Breast epithelium (tissue), 4 donors: ENCODE measurements at regions not wholly inside any gene's neighbourhood (a gene's known extent, or its start where the extent isn't known, plus 50 kb on each side); places are given as distances from the start of the nearest gene placed in this dataset.
"Not testable (repeated sequence)": the region's sequence is repeated elsewhere in the genome, so short reads cannot be mapped to it uniquely, and the experiment has no call there.

ENCODE experiments used
- DNase-seq, 2 donors: peaks; one replicate each; pipeline ENCODE4 v3.0.0-alpha.2; 2019; ENCODE audit warnings: low spot score in 2 of 2
- H3K27ac ChIP-seq, 2 donors: fragments of 200-600 bp; sonication (generic) in 1 of 2; one replicate each; pipeline ENCODE4 v1.5.1; 2016 to 2019; ENCODE audit warnings: mild to moderate bottlenecking in 1 of 2
- H3K27me3 ChIP-seq, 2 donors: fragments of 200-600 bp; sonication (generic) in 1 of 2; one replicate each; pipeline versions ENCODE4 v1.5.1 to v1.6.0; 2017 to 2019; ENCODE audit warnings: control low read depth in 1 of 2, mild to moderate bottlenecking in 1 of 2
- H3K36me3 ChIP-seq: fragments of 200-600 bp; one replicate; pipeline ENCODE4 v1.5.1; 2019
- H3K4me1 ChIP-seq, 2 donors: fragments of 200-600 bp; sonication (generic); one replicate each; pipeline ENCODE4 v1.5.1; 2016 to 2019; ENCODE audit warnings: control low read depth in 1 of 2
- H3K4me3 ChIP-seq, 3 donors: fragments of 200-600 bp; sonication (generic); 1 replicate in 2 of 3; 2 replicates in 1 of 3; pipeline ENCODE4 v1.5.1; 2016 to 2019; ENCODE audit warnings: mild to moderate bottlenecking in 3 of 3, moderate library complexity in 2 of 3
- H3K9me3 ChIP-seq, 2 donors: fragments of 200-600 bp; sonication (generic) in 1 of 2; one replicate each; pipeline ENCODE4 v1.5.1; 2016 to 2019; ENCODE audit warnings: control low read depth in 1 of 2
- CTCF ChIP-seq, 3 donors: fragments of 450-650 bp; IDR thresholded peaks; one replicate each; pipeline ENCODE4 v1.5.1; 2016 to 2017; ENCODE audit warnings: antibody characterized with exemption in 3 of 3, mild to moderate bottlenecking in 3 of 3, moderate library complexity in 3 of 3
- POLR2A ChIP-seq: fragments of 450-650 bp; IDR thresholded peaks from one replicate; pipeline ENCODE4 v1.6.1; 2016; ENCODE audit warnings: antibody characterized with exemption, mild to moderate bottlenecking, moderate library complexity
- POLR2AphosphoS5 ChIP-seq, 3 donors: sonication (generic); formaldehyde crosslinking; IDR thresholded peaks; one replicate each; pipeline ENCODE4 v1.6.1; 2017; ENCODE audit warnings: antibody characterized with exemption in 3 of 3
- intact Hi-C: fragments of 100-400 bp; cut with DNase I; formaldehyde crosslinking; loops from one replicate; pipeline ENCODE4 v1.15.1; 2023; ENCODE audit warnings: low total_unique reads

GRCh38 chr17:71600137-71600789, 520.6 kb upstream of the SOX9 start:
- no peaks in the 10 kb centered on the region for H3K27me3 ChIP-seq
- no peaks in the 10 kb centered on the region for H3K4me1 ChIP-seq
- no peak for DNase-seq
- H3K4me3 ChIP-seq = no peak overlapping the region
- intact Hi-C loops = no loop called here
- H3K9me3 ChIP-seq = no peaks in the 10 kb centered on the region
- TF ChIP-seq POLR2A (no peak), POLR2AphosphoS5 (IDR thresholded peaks at IDR 0.05) (no peak), CTCF (IDR thresholded peaks at IDR 0.05) (no peak)
- no peaks in the 10 kb centered on the region for H3K36me3 ChIP-seq
- H3K27ac ChIP-seq = no peak overlapping the region

GRCh38 chr17:71601894-71602504, 518.8 kb upstream of the SOX9 start:
- Histone ChIP-seq H3K27me3 (no peaks in the 10 kb centered on the region), H3K36me3 (no peaks in the 10 kb centered on the region), H3K27ac (no peak overlapping the region), H3K4me3 (no peak overlapping the region), H3K4me1 (no peaks in the 10 kb centered on the region), H3K9me3 (no peaks in the 10 kb centered on the region)
- intact Hi-C loops = no loop called here
- DNase-seq = no peak
- TF ChIP-seq POLR2AphosphoS5 (IDR thresholded peaks at IDR 0.05) (no peak), CTCF (IDR thresholded peaks at IDR 0.05) (no peak), POLR2A (no peak)

- no peak overlapping the region for H3K27ac ChIP-seq
- H3K36me3 ChIP-seq = peaks cover 5% of the 10 kb centered on the region
- no peak for DNase-seq
- H3K9me3 ChIP-seq = peaks cover 10 to 18% of the 10 kb centered on the region in 2 donors
- intact Hi-C loops = no loop called here
- H3K4me1 ChIP-seq = no peaks in the 10 kb centered on the region
- H3K4me3 ChIP-seq = no peak overlapping the region
- no peak for TF ChIP-seq CTCF (IDR thresholded peaks at IDR 0.05)
- H3K27me3 ChIP-seq = no peaks in the 10 kb centered on the region
These were observed 506.8 kb upstream of the SOX9 start for GRCh38 chr17:71613996-71614395.

- no peaks in the 10 kb centered on the region for H3K4me1 ChIP-seq
- H3K27me3 ChIP-seq = no peaks in the 10 kb centered on the region
- H3K4me3 ChIP-seq = no peak overlapping the region
- H3K27ac ChIP-seq = no peak overlapping the region
- peaks cover 10 to 18% of the 10 kb centered on the region in 2 donors for H3K9me3 ChIP-seq
- no peak for TF ChIP-seq POLR2AphosphoS5 (IDR thresholded peaks at IDR 0.05)
- no peak for TF ChIP-seq POLR2A
- TF ChIP-seq CTCF (IDR thresholded peaks at IDR 0.05) = no peak
- peaks cover 5% of the 10 kb centered on the region for H3K36me3 ChIP-seq
- DNase-seq = no peak
- intact Hi-C loops = no loop called here
These were observed 505.0 kb upstream of the SOX9 start for GRCh38 chr17:71615820-71616219.

GRCh38 chr17:71617767-71618166, 503.1 kb upstream of the SOX9 start:
- H3K27me3 ChIP-seq, intact Hi-C loops, H3K4me3 ChIP-seq, H3K27ac ChIP-seq, H3K4me1 ChIP-seq, DNase-seq, H3K36me3 ChIP-seq: not testable (repeated sequence)
- H3K9me3 ChIP-seq = peaks cover 10 to 18% of the 10 kb centered on the region in 2 donors
